ENCODE measurements at regions not wholly inside any gene's neighbourhood (a gene's known extent, or its start where the extent isn't known, plus 50 kb on each side); places are given as distances from the start of the nearest gene placed in this dataset.

GRCh38 chr1:235009561-235010306, 118.9 kb downstream of the TOMM20 start:
- DNase-seq: no peak

- no peak for DNase-seq
Observed at GRCh38 chr1:235009074-235009473, 119.6 kb downstream of the TOMM20 start.

- no peak for DNase-seq
Observed at GRCh38 chr1:235008239-235008638, 120.4 kb downstream of the TOMM20 start.

GRCh38 chr1:235006816-235007215, 121.8 kb downstream of the TOMM20 start:
- no peak for DNase-seq

DNA sequence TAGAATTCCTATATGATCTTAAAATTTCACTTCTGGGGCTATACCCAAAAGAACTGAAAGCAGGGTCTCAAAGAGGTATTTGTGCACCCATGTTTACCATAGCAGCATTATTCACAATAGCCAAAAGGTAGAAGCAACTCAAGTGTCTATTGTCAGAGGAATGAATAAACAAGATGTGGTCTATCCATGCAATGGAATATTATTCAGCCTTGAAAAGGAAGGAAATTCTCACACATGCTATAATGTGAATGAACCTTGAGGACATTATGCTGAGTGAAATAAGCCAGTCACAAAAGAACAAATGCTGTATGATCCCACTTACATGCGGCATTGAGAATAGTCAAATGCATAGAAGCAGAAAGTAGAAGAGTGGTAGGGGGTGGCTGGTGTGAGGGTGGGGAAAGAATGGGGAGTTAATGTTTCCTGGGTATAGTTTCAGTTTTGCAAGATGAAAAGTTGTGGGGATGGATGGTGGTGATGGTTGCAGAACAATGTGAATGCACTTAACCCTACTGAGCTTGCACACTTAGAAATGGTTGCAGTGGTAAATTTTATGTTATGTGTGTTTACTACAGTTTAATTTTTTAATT, 122.4 kb downstream of the TOMM20 start:
- no peak for DNase-seq

DNA sequence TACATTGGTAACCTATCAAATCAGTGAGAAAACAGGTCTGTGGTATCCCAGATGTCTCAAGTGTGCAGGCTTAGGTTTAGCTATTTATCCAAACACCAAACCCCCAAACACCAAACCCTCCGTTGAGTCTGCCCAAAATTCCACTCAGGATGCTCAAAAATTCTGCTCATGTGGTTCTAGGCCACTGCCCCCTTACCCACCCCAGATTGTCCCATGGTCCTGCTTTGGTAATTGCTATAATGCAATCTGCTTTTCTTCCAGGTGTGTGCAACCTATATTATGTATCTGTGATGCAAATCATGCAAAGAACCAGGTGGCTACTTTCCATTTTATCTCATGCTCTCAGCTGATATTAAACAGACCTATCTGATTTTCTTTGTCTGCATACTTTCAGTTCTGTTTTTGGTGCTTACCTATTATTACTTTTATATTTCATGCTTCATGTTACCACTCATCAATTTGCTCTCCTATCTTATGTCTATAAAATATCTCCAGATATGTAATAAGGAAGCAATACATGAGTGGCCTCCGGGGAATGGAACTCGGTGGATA, 123.7 kb downstream of the TOMM20 start:
- no peak for DNase-seq

DNA sequence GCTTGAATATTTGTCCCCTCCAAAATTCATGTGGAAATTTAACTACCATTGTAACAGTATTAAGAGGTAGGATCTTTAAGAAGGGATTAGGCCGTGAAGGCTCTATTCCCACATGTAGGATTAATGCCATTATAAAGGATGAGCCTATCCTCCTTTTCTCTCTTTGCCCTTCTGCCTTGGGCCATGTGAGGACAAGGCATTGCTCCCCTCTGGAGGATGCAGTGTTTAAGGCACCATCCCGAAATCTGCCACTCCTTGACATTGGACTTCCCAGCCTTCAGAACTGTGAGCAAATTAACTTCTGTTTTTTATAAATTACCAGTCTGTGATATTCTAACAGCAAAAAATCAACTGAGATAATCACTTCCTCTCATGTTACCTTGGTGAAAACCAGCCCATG, 124.4 kb downstream of the TOMM20 start:
- DNase-seq: no peak

- DNase-seq: no peak
Observed at GRCh38 chr1:235002706-235003300, 125.8 kb downstream of the TOMM20 start.

GRCh38 chr1:234999513-234999940, 129.1 kb downstream of the TOMM20 start:
- no peak for DNase-seq

DNA sequence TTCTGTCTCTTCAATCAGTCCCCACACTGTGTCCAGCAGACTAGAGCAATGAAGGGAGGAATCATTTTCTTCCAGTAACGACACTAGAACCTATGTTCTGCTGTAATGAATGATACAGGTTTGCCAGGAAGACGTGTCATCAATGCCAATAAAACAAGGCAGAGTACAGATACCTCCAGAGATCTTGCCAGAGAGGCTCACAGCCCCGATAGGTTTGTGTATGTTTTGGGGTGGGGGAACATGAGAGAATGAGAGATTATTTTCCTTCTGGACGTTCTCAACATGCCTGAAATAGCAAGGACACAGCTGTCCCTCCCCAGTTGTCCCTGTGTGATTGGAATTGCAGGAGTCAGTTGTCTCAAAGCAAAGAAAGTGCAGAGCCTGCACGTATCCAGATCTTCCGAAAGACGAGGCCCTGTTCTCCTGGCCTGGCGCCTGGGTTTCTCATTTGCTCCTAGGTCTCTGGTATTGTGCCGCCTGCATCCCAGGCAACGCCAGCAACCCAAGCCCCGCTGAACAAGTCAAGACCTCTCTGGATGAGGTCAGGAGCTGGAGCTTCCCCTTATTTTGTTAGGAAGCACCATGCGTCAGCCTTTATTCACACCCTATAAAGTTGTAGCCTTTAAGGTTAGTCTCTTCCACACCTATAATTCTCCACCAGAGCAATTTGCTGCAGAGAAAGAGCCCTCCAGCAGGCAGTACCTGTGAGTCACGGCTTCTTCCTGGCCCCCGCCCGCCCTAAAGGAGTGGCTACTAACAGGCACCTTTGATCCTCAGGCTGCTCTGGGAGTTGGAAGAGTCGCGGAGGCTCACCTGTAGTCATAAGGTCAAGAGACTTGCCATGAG, 130.5 kb downstream of the TOMM20 start:
- no peak for DNase-seq

- no peak for DNase-seq
Observed at GRCh38 chr1:234997201-234997895, 131.3 kb downstream of the TOMM20 start.

GRCh38 chr1:234996245-234996757, 132.3 kb downstream of the TOMM20 start:
- no peak for DNase-seq

DNA sequence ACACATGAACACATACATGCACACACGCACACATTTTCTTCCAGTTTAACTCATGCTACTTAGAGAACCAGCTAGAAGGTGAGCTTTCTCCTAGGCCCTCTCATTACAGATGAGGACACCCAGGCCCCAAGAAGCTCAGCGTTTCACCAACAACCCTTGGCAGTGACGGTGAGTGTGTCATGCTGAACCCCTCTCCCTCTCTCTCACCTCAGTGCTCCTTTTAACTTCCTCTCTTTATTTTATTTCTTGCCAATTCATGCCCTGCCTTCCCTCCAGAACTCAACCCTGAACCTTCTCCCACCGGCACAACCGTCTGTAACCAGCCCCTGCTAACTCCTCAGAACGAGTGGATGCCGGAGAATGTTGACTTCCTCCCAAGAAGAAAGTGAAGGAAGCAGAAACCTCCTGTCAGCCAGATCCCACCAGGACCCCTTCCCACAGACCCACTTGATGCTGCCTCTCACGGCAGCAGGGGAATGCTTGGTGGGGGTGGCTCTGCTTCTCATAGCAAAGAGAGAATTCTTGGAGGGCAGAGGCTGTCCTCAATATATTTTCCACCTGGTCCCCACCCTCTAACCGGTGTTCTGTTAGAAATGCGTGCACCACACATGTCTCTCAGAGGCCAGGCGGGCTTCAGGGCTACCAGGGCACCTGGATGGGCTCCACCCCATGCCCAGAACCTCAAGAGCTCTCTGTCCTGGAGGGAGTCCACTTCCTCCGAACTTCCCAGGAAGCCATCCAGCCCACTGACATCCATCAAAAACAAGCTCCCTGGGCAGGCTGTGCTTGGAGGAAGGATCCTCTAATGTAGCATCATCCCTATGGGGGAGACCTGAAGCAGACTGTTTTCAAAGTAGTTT, 134.0 kb downstream of the TOMM20 start:
- no peak for DNase-seq

DNA sequence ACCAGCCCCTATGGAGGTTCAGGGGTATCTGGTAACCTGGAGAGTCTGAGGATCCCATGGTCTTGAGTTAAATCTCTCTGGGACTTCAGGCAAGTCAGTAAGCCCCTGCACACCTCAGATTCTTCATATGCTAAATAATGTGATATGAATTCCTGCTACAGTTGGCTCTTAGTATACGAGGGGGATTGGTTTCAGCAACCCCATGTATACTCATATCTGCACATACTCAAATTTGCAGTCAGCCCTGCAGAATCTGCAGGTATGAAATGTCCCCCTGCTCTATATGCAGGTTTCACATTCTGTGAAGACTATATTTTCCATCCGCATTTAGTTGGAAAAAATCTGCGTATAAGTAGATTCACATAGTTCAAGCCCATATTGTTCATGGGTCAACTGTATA, 136.6 kb downstream of the TOMM20 start:
- no peak for DNase-seq

- DNase-seq: no peak
Observed at GRCh38 chr1:234990874-234991801, 137.5 kb downstream of the TOMM20 start.

GRCh38 chr1:234990328-234990675, 138.3 kb downstream of the TOMM20 start:
- DNase-seq: no peak

GRCh38 chr1:234989479-234990327, 138.9 kb downstream of the TOMM20 start:
- no peak for DNase-seq

- DNase-seq: peak in 1 of 2 experiments; percentile 26
Observed at GRCh38 chr1:234989019-234989418, 139.6 kb downstream of the TOMM20 start.

- no peak for DNase-seq
Observed at GRCh38 chr1:234988536-234988935, 140.1 kb downstream of the TOMM20 start.

All from stimulated activated CD4-positive, alpha-beta T cell treated with anti-CD3 and anti-CD28 coated beads, Interleukin-4, amount 100 ng/mL, for 4 hours (primary cell).